ENCODE measurements at regions not wholly inside any gene's neighbourhood (a gene's known extent, or its start where the extent isn't known, plus 50 kb on each side); places are given as distances from the start of the nearest gene placed in this dataset.

- H3K27me3 Mint-ChIP-seq, result no peaks in the 10 kb centered on the region
- no peak overlapping the region for H3K4me3 Mint-ChIP-seq
- DNase-seq (ENCODE audit: extremely low spot score, unreplicated experiment), result no peak
- no peak overlapping the region for H3K27ac Mint-ChIP-seq
- no peak for TF ChIP-seq CTCF (conservative IDR thresholded peaks at IDR 0.05)
- H3K36me3 Mint-ChIP-seq, result no peaks in the 10 kb centered on the region
- H3K9me3 Mint-ChIP-seq, result no peaks in the 10 kb centered on the region
- no peaks in the 10 kb centered on the region for H3K4me1 Mint-ChIP-seq (ENCODE audit: unreplicated experiment)
Observed at GRCh38 chr18:1648712-1649111, 744.0 kb downstream of the ADCYAP1 start.

- Mint-ChIP-seq H3K36me3 (no peaks in the 10 kb centered on the region), H3K4me1 (ENCODE audit: unreplicated experiment) (no peaks in the 10 kb centered on the region), H3K27ac (no peak overlapping the region), H3K27me3 (no peaks in the 10 kb centered on the region), H3K4me3 (no peak overlapping the region), H3K9me3 (no peaks in the 10 kb centered on the region)
- DNase-seq (ENCODE audit: extremely low spot score, unreplicated experiment), result no peak
- TF ChIP-seq CTCF (conservative IDR thresholded peaks at IDR 0.05), result no peak
Observed at GRCh38 chr18:1652018-1652417, 747.3 kb downstream of the ADCYAP1 start.

- Mint-ChIP-seq H3K27me3 (no peaks in the 10 kb centered on the region), H3K4me1 (ENCODE audit: unreplicated experiment) (no peaks in the 10 kb centered on the region), H3K36me3 (no peaks in the 10 kb centered on the region), H3K4me3 (no peak overlapping the region), H3K27ac (no peak overlapping the region), H3K9me3 (no peaks in the 10 kb centered on the region)
- no peak for DNase-seq (ENCODE audit: extremely low spot score, unreplicated experiment)
- no peak for TF ChIP-seq CTCF (conservative IDR thresholded peaks at IDR 0.05)
Observed at GRCh38 chr18:1653873-1654272, 749.2 kb downstream of the ADCYAP1 start.

- no peak for DNase-seq (ENCODE audit: extremely low spot score, unreplicated experiment)
- Mint-ChIP-seq H3K36me3 (no peaks in the 10 kb centered on the region), H3K4me3 (no peak overlapping the region), H3K9me3 (no peaks in the 10 kb centered on the region), H3K4me1 (ENCODE audit: unreplicated experiment) (peaks cover 5% of the 10 kb centered on the region), H3K27me3 (no peaks in the 10 kb centered on the region), H3K27ac (no peak overlapping the region)
- no peak for TF ChIP-seq CTCF (conservative IDR thresholded peaks at IDR 0.05)
Observed at GRCh38 chr18:1657876-1658275, 753.2 kb downstream of the ADCYAP1 start.

- no peak overlapping the region for H3K4me3 Mint-ChIP-seq
- no peaks in the 10 kb centered on the region for H3K9me3 Mint-ChIP-seq
- H3K27me3 Mint-ChIP-seq, result no peaks in the 10 kb centered on the region
- H3K27ac Mint-ChIP-seq, result no peak overlapping the region
- H3K36me3 Mint-ChIP-seq, result no peaks in the 10 kb centered on the region
- DNase-seq (ENCODE audit: extremely low spot score, unreplicated experiment), result no peak
- H3K4me1 Mint-ChIP-seq (ENCODE audit: unreplicated experiment), result peaks cover 5% of the 10 kb centered on the region
- no peak for TF ChIP-seq CTCF (conservative IDR thresholded peaks at IDR 0.05)
Observed at GRCh38 chr18:1658908-1659566, 754.4 kb downstream of the ADCYAP1 start.
